Tibial nerve (tissue), 4 donors: ENCODE measurements at regions not wholly inside any gene's neighbourhood (a gene's known extent, or its start where the extent isn't known, plus 50 kb on each side); places are given as distances from the start of the nearest gene placed in this dataset.

Experiments
- CTCF ChIP-seq, 5 experiments: fragments of 200-600 bp in 3 of 5; fragments of 450-650 bp in 2 of 5; sonication (generic) in 3 of 5; IDR thresholded peaks; one replicate each; pipeline ENCODE4 v1.5.1; 2016 to 2019; ENCODE audit warnings: antibody characterized with exemption in 5 of 5, mild to moderate bottlenecking in 3 of 5, moderate library complexity in 2 of 5
- EP300 ChIP-seq, 2 donors: sonication (generic); formaldehyde crosslinking; IDR thresholded peaks; one replicate each; pipeline ENCODE4 v1.6.1; 2017; ENCODE audit warnings: antibody characterized with exemption in 2 of 2, mild to moderate bottlenecking in 1 of 2
- POLR2A ChIP-seq, 2 donors: fragments of 450-650 bp; IDR thresholded peaks; one replicate each; pipeline ENCODE4 v1.6.1; 2017; ENCODE audit warnings: antibody characterized with exemption in 2 of 2, mild to moderate bottlenecking in 2 of 2, moderate library complexity in 2 of 2

GRCh38 chr4:123298801-123299200, 97.8 kb upstream of the SPRY1 start:
- TF ChIP-seq CTCF (IDR thresholded peaks at IDR 0.05) (no peak), POLR2A (IDR thresholded peaks at IDR 0.05) (no peak), EP300 (IDR thresholded peaks at IDR 0.05) (no peak)
